OCI-M2 (cell line): ENCODE measurements at regions not wholly inside any gene's neighbourhood (a gene's known extent, or its start where the extent isn't known, plus 50 kb on each side); places are given as distances from the start of the nearest gene placed in this dataset.
"Not testable (repeated sequence)": the region's sequence is repeated elsewhere in the genome, so short reads cannot be mapped to it uniquely, and the experiment has no call there.

Source experiments
- DNase-seq: peaks from one replicate; lab custom pipeline; 2025; ENCODE audit not compliant: unreplicated experiment; lab: John Stamatoyannopoulos, UW

DNA sequence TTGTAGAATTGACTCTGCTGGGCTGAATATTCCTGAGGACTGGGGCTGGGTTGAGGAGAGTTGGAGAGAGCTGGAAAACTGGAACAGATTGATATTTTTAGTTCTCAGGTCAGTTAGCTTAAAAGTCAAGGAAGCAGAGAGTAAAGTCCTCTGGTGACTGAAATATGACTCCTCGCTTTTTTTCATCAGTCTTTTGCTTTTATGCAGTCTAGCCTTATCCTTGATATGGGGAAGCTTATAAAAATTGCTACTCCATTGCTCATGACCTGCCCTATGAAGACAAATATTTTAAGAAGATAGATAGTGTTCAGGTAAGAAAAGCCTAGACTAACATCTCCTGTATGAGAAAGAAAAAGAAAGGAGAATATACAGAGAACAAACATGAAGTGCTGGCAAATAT, 152.7 kb downstream of the C4orf33 start:
- no peak for DNase-seq

DNA sequence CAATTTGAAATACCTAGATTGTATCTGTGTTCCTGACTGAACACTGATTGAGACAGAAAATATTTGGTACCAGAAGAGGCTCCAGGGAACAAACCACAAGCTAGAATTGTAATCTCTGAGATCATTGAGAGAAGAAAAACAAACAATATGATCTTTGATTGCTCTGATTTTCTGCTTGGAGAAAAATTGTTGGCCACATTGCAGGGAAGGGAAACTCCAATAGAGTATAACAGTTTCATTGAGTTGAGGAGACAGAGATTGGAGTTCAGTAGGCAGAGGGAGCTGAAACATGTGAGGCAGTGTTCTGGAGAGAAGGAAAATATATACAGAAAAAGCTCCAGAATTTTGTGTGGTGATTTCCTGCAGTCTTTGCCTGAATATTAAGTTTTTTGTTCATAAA, 158.2 kb downstream of the C4orf33 start:
- no peak for DNase-seq

DNA sequence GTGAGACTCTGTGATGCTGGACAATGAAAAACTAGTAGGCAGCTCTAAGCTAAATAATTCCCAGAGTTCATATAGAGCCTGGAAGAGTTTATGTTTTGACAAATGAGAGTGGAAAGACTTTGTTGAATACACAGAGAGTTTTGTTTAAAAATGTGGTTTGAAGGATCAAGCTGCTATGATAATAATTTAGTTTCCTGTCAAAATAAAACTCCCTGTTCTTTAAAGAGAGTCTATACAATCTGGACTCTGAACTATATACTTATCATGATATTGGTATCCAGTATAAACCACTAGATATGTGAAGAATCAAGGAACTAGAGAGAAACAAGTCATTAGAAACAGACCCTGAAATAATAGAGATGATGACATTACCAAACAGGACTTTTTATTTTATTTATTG, 158.6 kb downstream of the C4orf33 start:
- no peak for DNase-seq

DNA sequence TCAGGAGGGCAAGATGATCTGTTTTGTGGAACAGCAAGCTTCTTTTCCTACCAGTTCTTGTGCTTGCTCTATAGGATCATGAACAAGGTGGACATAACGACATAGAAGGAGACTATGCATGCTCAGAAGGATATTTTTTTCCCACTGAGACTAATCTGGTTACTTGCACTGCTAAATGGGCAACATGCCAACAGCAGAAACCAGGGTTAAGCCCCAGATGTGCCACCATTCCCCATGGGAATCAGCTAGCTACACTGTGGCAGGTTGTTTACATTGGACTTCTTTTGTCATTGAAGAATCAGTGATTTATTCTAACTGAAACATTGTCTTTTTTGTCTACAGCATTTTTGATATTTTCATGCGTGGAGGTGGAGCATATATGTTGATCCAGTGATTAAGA, 165.6 kb downstream of the C4orf33 start:
- DNase-seq: no peak

GRCh38 chr4:129264008-129264657, 168.2 kb downstream of the C4orf33 start:
- no peak for DNase-seq

- DNase-seq: no peak
These were observed 182.9 kb downstream of the C4orf33 start for GRCh38 chr4:129278868-129279267.

DNA sequence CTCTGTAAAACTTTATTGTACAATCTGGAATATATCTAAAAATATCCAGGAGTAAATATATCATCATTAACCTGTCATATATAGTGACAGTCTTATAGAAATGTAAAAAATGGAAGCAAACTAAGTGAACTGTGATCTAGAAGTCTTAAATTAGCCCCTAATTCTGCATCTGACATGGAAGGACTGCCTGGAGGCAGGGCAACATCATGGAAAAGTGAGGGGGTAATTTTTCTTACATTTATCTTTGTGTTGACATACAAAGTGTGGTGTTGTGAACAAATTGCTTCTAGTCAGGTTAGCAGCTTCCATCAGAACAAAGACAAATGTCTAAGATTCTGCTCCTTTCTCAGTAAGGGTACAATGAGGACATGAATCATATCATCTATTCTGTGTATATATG, 186.3 kb downstream of the C4orf33 start:
- no peak for DNase-seq

DNA sequence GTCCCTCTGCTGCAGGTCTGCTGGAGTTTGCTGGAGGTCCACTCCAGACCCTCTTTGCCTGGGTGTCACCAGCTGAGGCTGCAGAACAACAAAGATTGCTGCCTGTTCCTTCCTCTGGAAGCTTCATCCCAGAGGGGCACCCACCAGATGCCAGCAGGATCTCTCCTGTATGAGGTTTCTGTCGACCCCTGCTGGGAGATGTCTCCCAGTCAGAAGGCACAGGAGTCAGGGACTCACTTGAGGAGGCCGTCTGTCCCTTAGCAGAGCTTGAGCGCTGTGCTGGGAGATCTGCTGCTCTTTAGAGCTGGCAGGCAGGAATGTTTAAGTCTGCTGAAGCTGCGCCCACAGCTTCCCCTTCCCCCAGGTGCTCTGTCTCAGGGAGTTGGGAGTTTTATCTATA, 196.2 kb downstream of the C4orf33 start:
- not testable (repeated sequence) for DNase-seq

DNA sequence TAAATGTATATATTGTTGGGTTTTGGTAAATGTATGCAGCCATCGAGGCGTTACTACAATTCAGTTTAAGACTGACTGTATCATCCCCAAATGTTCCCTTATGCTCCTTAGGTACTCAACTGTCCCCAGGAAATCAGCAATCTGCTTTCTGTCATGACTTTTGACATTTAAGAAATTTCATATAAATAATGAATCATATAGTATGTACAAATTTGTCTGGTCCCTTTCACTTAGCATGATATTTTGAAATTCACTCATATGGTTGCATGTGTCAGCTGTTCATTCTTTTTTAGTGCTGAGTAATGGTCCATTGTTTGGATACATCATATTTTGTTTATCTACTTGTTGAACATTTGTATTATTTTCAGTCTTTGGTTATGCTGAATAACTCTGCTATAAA, 218.8 kb downstream of the C4orf33 start:
- DNase-seq: no peak

- no peak for DNase-seq
These were observed 227.0 kb downstream of the C4orf33 start for GRCh38 chr4:129322920-129323319.

- DNase-seq: no peak
These were observed 227.7 kb downstream of the C4orf33 start for GRCh38 chr4:129323658-129324057.

GRCh38 chr4:129326571-129327460, 230.9 kb downstream of the C4orf33 start:
- DNase-seq: no peak

DNA sequence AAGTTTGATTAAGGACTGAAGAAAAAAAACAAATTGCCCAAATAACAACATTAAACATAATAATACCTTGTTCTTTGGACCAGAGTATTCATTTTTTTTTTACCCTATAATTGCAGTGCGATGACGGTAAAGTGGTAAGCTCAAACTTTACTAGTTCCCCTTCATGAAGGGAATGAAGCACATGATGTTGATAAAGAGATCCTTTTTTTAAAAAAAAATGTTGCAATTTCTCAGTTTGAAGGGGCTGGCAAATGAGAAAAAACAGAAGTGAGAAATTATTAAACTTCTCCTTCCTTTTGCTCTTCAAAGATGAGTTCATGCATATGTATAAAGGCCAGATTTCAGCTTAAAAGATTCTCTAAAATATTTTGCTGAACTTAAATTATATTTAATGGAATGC, 231.7 kb downstream of the C4orf33 start:
- no peak for DNase-seq

GRCh38 chr4:129328162-129328561, 232.2 kb downstream of the C4orf33 start:
- DNase-seq: no peak

- no peak for DNase-seq
These were observed 238.2 kb downstream of the C4orf33 start for GRCh38 chr4:129334136-129334535.

- DNase-seq: no peak
These were observed 239.3 kb downstream of the C4orf33 start for GRCh38 chr4:129335276-129335675.

DNA sequence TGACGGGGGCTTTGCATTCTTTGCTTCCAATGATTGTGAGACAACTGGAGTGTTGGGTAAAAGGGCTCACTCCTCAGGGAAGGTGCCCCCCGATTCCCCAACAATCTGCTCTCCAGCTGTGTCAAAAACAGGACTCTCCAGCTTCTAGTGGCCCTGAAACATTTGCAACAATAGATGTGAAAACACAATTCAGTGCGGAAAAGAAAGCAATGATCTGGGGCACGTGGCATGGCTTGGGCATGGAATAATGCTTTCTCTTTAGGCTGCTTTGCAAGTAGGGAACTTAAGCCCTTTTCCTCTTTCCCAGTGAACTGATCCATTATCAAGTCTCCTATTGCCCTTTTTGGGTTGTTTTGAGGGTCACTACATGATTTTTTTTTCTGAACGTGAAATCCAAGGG, 239.9 kb downstream of the C4orf33 start:
- no peak for DNase-seq

DNA sequence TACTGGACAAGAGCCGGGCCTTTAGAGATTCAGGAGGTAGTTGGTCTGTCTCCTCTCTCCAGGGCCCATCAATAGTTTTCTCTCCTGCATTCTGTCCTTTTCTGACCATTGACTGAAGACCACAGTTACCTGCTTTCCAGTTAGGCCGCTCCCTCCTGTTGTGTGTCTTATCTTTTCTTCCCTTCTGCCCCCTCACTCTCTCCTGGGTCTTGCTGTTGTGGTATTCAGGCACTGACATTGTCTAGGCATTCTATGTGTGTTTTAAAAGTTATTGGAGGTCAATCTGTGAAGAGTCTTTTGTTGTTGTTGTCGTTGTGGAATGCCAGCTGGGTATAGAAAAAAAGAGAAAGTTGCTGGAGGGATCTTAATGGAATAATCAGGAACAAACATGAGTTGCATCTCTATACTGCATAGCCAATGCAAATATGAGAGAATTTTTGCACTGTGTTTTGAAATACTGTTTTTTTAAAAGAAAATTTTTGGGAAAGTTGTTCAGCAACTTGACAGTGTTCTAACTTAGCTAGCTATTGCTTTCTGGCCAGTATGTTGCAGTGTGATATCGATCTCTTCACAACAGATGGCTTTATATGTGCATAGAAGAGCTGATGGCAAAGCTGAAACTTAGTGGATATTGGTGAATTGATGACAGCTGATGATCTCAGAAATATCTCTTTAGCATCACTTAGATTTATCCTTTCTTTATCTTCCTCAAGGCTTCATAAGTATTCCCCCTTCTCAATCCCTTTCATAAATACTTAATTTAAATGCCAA, 240.7 kb downstream of the C4orf33 start:
- no peak for DNase-seq

- DNase-seq: no peak
These were observed 241.3 kb downstream of the C4orf33 start for GRCh38 chr4:129337228-129337620.

DNA sequence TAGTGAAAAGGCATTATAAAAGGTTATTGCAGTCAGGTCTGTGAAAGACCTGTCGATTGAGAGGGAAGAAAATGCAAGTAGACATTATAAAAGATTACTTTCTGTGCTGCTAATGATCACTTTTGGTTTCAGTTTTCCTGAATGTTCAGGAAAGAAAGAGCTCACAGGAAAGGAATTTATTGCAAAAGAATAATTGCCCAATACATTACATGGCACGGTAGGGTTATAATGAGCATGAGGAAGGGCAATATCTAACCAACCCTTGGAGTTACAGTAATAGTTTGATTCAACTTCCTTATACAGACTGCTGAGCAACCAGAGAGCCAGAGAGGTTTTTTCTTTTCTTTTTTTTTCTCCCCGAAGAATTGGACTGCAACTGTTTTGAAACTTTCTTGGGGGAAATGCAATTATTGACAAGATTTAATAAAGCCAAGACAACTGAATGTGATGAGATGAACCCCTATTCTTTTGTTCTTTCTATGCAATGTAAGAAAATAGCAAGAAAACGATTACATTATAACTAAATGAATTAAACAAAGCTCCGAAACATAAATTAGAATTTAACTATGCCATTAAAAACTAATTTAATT, 247.0 kb downstream of the C4orf33 start:
- no peak for DNase-seq

- no peak for DNase-seq
These were observed 248.1 kb downstream of the C4orf33 start for GRCh38 chr4:129344058-129344457.
